ENCODE measurements at regions not wholly inside any gene's neighbourhood (a gene's known extent, or its start where the extent isn't known, plus 50 kb on each side); places are given as distances from the start of the nearest gene placed in this dataset.

DNA sequence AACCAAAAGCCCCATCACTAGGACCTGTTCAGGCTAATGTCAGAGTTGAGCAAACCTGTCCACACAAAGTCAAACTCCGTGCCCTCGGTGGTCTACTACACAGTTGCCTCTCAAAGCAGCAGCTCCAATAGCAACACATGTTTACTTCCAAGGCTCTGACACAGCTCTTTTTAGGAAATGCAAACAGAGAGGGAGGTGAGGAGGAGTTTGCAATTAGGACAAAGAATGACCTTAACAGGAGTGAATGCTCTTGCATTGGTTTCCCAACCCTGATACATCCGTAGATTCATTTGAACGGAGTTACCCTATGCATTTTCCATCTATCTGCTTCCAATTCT, 64.8 kb upstream of the GOLGA8B start (continued):
- TF ChIP-seq, protein P1, sequence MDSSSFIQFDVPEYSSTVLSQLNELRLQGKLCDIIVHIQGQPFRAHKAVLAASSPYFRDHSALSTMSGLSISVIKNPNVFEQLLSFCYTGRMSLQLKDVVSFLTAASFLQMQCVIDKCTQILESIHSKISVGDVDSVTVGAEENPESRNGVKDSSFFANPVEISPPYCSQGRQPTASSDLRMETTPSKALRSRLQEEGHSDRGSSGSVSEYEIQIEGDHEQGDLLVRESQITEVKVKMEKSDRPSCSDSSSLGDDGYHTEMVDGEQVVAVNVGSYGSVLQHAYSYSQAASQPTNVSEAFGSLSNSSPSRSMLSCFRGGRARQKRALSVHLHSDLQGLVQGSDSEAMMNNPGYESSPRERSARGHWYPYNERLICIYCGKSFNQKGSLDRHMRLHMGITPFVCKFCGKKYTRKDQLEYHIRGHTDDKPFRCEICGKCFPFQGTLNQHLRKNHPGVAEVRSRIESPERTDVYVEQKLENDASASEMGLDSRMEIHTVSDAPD (CRISPR knock-in tag; IDR thresholded peaks at IDR 0.05), result no peak
- TF ChIP-seq SMAD4 (CRISPR knock-in tag; conservative IDR thresholded peaks at IDR 0.05) (no peak), ZNF282 (CRISPR knock-in tag; IDR thresholded peaks at IDR 0.05) (no peak), ZNF134 (CRISPR knock-in tag; conservative IDR thresholded peaks at IDR 0.05) (no peak), KLF10 (CRISPR knock-in tag; IDR thresholded peaks at IDR 0.05) (no peak), CBFB (CRISPR knock-in tag; IDR thresholded peaks at IDR 0.05) (no peak), SMARCC2 (IDR thresholded peaks at IDR 0.05; ENCODE audit: low read depth) (no peak), PRPF4 (IDR thresholded peaks at IDR 0.05; ENCODE audit: insufficient read depth, low read depth, low read length, poor library complexity, severe bottlenecking) (no peak), SETDB1 (IDR thresholded peaks at IDR 0.05; ENCODE audit: low read length) (no peak), ZC3H11A (IDR thresholded peaks at IDR 0.05; ENCODE audit: low read depth, low read length) (no peak), HOXB6 (CRISPR knock-in tag; IDR thresholded peaks at IDR 0.05; ENCODE audit: borderline replicate concordance) (no peak), MYC (IDR thresholded peaks at IDR 0.05; ENCODE audit: low read depth, low read length) (no peak; the same call in 1 of the 2 replicates), MYC (CRISPR knock-in tag; IDR thresholded peaks at IDR 0.05; ENCODE audit: borderline replicate concordance, low read depth) (no peak), CBX1 (IDR thresholded peaks at IDR 0.05; ENCODE audit: low read depth) (no peak), CHD4 (IDR thresholded peaks at IDR 0.05; ENCODE audit: insufficient read depth, insufficient replicate concordance, low read depth, low read length, poor library complexity, severe bottlenecking) (no peak), HDAC8 (tag; IDR thresholded peaks at IDR 0.05) (no peak), TBP (optimal IDR thresholded peaks at IDR 0.05; ENCODE audit: low read depth, low read length) (no peak), ZBED1 (IDR thresholded peaks at IDR 0.05) (no peak)
- TF ChIP-seq, protein P2, sequence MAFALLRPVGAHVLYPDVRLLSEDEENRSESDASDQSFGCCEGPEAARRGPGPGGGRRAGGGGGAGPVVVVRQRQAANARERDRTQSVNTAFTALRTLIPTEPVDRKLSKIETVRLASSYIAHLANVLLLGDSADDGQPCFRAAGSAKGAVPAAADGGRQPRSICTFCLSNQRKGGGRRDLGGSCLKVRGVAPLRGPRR (CRISPR knock-in tag; IDR thresholded peaks at IDR 0.05), result no peak
- TF ChIP-seq, protein P3, sequence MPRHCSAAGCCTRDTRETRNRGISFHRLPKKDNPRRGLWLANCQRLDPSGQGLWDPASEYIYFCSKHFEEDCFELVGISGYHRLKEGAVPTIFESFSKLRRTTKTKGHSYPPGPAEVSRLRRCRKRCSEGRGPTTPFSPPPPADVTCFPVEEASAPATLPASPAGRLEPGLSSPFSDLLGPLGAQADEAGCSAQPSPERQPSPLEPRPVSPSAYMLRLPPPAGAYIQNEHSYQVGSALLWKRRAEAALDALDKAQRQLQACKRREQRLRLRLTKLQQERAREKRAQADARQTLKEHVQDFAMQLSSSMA (CRISPR knock-in tag; IDR thresholded peaks at IDR 0.05), result no peak
- TF ChIP-seq, protein P4, sequence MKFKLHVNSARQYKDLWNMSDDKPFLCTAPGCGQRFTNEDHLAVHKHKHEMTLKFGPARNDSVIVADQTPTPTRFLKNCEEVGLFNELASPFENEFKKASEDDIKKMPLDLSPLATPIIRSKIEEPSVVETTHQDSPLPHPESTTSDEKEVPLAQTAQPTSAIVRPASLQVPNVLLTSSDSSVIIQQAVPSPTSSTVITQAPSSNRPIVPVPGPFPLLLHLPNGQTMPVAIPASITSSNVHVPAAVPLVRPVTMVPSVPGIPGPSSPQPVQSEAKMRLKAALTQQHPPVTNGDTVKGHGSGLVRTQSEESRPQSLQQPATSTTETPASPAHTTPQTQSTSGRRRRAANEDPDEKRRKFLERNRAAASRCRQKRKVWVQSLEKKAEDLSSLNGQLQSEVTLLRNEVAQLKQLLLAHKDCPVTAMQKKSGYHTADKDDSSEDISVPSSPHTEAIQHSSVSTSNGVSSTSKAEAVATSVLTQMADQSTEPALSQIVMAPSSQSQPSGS (CRISPR knock-in tag; IDR thresholded peaks at IDR 0.05), result no peak
- TF ChIP-seq, protein P5, sequence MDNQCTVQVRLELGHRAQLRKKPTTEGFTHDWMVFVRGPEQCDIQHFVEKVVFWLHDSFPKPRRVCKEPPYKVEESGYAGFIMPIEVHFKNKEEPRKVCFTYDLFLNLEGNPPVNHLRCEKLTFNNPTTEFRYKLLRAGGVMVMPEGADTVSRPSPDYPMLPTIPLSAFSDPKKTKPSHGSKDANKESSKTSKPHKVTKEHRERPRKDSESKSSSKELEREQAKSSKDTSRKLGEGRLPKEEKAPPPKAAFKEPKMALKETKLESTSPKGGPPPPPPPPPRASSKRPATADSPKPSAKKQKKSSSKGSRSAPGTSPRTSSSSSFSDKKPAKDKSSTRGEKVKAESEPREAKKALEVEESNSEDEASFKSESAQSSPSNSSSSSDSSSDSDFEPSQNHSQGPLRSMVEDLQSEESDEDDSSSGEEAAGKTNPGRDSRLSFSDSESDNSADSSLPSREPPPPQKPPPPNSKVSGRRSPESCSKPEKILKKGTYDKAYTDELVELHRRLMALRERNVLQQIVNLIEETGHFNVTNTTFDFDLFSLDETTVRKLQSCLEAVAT (IDR thresholded peaks at IDR 0.05), result no peak
- TF ChIP-seq, protein P6, sequence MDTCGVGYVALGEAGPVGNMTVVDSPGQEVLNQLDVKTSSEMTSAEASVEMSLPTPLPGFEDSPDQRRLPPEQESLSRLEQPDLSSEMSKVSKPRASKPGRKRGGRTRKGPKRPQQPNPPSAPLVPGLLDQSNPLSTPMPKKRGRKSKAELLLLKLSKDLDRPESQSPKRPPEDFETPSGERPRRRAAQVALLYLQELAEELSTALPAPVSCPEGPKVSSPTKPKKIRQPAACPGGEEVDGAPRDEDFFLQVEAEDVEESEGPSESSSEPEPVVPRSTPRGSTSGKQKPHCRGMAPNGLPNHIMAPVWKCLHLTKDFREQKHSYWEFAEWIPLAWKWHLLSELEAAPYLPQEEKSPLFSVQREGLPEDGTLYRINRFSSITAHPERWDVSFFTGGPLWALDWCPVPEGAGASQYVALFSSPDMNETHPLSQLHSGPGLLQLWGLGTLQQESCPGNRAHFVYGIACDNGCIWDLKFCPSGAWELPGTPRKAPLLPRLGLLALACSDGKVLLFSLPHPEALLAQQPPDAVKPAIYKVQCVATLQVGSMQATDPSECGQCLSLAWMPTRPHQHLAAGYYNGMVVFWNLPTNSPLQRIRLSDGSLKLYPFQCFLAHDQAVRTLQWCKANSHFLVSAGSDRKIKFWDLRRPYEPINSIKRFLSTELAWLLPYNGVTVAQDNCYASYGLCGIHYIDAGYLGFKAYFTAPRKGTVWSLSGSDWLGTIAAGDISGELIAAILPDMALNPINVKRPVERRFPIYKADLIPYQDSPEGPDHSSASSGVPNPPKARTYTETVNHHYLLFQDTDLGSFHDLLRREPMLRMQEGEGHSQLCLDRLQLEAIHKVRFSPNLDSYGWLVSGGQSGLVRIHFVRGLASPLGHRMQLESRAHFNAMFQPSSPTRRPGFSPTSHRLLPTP (IDR thresholded peaks at IDR 0.05; ENCODE audit: borderline replicate concordance, extremely low read depth, insufficient read length), result no peak
